HG03558 (cell line): ENCODE measurements at regions not wholly inside any gene's neighbourhood (a gene's known extent, or its start where the extent isn't known, plus 50 kb on each side); places are given as distances from the start of the nearest gene placed in this dataset.
"Not testable (repeated sequence)": the region's sequence is repeated elsewhere in the genome, so short reads cannot be mapped to it uniquely, and the experiment has no call there.

ENCODE experiments used
- ATAC-seq: cut with Tn5 transposase; IDR thresholded peaks from one replicate; pipeline ENCODE4 v1.9.1; 2021; ENCODE audit warnings: moderate number of reproducible peaks; ENCODE audit not compliant: unreplicated experiment; ENCODE audit errors: extremely low read depth

GRCh38 chr13:103931885-103932284, 865.7 kb upstream of the SLC10A2 start:
- ATAC-seq = no peak

GRCh38 chr13:103931331-103931845, 865.2 kb upstream of the SLC10A2 start:
- no peak for ATAC-seq

GRCh38 chr13:103926118-103926517, 859.9 kb upstream of the SLC10A2 start:
- no peak for ATAC-seq

- no peak for ATAC-seq
Observed at GRCh38 chr13:103908911-103909310, 842.7 kb upstream of the SLC10A2 start.

GRCh38 chr13:103908274-103908673, 842.1 kb upstream of the SLC10A2 start:
- ATAC-seq = no peak

- ATAC-seq = no peak
Observed at GRCh38 chr13:103903790-103904189, 837.6 kb upstream of the SLC10A2 start.

GRCh38 chr13:103898481-103898880, 832.3 kb upstream of the SLC10A2 start:
- no peak for ATAC-seq

- ATAC-seq = no peak
Observed at GRCh38 chr13:103895835-103896531, 829.8 kb upstream of the SLC10A2 start.

- no peak for ATAC-seq
Observed at GRCh38 chr13:103894626-103895025, 828.4 kb upstream of the SLC10A2 start.

GRCh38 chr13:103884101-103884723, 818.0 kb upstream of the SLC10A2 start:
- ATAC-seq = no peak

- ATAC-seq = no peak
Observed at GRCh38 chr13:103883698-103884097, 817.5 kb upstream of the SLC10A2 start.

GRCh38 chr13:103883164-103883563, 816.9 kb upstream of the SLC10A2 start:
- no peak for ATAC-seq

GRCh38 chr13:103880146-103880545, 813.9 kb upstream of the SLC10A2 start:
- ATAC-seq = not testable (repeated sequence)

- no peak for ATAC-seq
Observed at GRCh38 chr13:103878891-103879605, 812.8 kb upstream of the SLC10A2 start.

GRCh38 chr13:103876571-103876970, 810.4 kb upstream of the SLC10A2 start:
- no peak for ATAC-seq

- ATAC-seq = no peak
Observed at GRCh38 chr13:103873725-103874124, 807.5 kb upstream of the SLC10A2 start.

GRCh38 chr13:103866048-103866447, 799.8 kb upstream of the SLC10A2 start:
- ATAC-seq = no peak

GRCh38 chr13:103862525-103862924, 796.3 kb upstream of the SLC10A2 start:
- ATAC-seq = no peak

GRCh38 chr13:103859952-103860351, 793.7 kb upstream of the SLC10A2 start:
- no peak for ATAC-seq

- no peak for ATAC-seq
Observed at GRCh38 chr13:103852036-103852435, 785.8 kb upstream of the SLC10A2 start.

- ATAC-seq = no peak
Observed at GRCh38 chr13:103844471-103844870, 778.3 kb upstream of the SLC10A2 start.
